H1 (cell line): ENCODE measurements at regions not wholly inside any gene's neighbourhood (a gene's known extent, or its start where the extent isn't known, plus 50 kb on each side); places are given as distances from the start of the nearest gene placed in this dataset.

Source experiments
- CTCF ChIA-PET: fragments of 300-600 bp; sonication (Branson Sonifier 250); formaldehyde crosslinking; loops from one replicate; lab custom pipeline; 2021; ENCODE audit not compliant: partially characterized antibody; lab: Charles Lee
- POLR2A ChIA-PET: fragments of 300-600 bp; sonication (Branson Sonifier 250); formaldehyde crosslinking; loops from one replicate; lab custom pipeline; 2021; ENCODE audit warnings: inconsistent platforms; ENCODE audit not compliant: partially characterized antibody; lab: Charles Lee
- DNase-seq, 2 experiments: peaks; one replicate each; pipeline versions ENCODE4 v3.0.0 to v3.0.0-alpha.2; 2010 to 2022; ENCODE audit warnings: low spot score in 2 of 2, low read depth in 1 of 2, mixed read lengths in 1 of 2
- FAIRE-seq: peaks from 2 replicates; lab custom pipeline; 2011; peaks lifted over from hg19 to GRCh38; lab: Jason Lieb, UNC
- H2AFZ ChIP-seq: 2 replicates; pipeline ENCODE4 v1.8.1; 2012; ENCODE audit warnings: low read length, inconsistent platforms
- H2AK5ac ChIP-seq: 2 replicates; pipeline ENCODE4 v1.6.1; 2013; ENCODE audit warnings: low read depth, low read length
- H2BK120ac ChIP-seq: replicated peaks from 2 replicates; pipeline ENCODE3; 2013; ENCODE audit warnings: low read depth, low read length, inconsistent platforms
- H2BK12ac ChIP-seq: 2 replicates; pipeline ENCODE4 v1.6.1; 2013; ENCODE audit warnings: low read depth, low read length
- H2BK15ac ChIP-seq: 2 replicates; pipeline ENCODE4 v1.6.1; 2013; ENCODE audit warnings: low read length
- H2BK20ac ChIP-seq: 2 replicates; pipeline ENCODE4 v1.6.1; 2013; ENCODE audit warnings: low read length
- H2BK5ac ChIP-seq: 2 replicates; pipeline ENCODE4 v1.6.1; 2013; ENCODE audit warnings: low read depth, low read length
- H3K14ac ChIP-seq: 2 replicates; pipeline ENCODE4 v1.6.1; 2013; ENCODE audit warnings: inconsistent platforms; ENCODE audit not compliant: insufficient read length
- H3K18ac ChIP-seq: 2 replicates; pipeline ENCODE4 v1.6.1; 2013; ENCODE audit warnings: low read length; ENCODE audit errors: extremely low read depth
- H3K23ac ChIP-seq: 2 replicates; pipeline ENCODE4 v1.6.1; 2013; ENCODE audit warnings: inconsistent platforms; ENCODE audit not compliant: insufficient read length
- H3K23me2 ChIP-seq: 2 replicates; pipeline ENCODE4 v1.6.1; 2013; ENCODE audit warnings: low read depth, low read length
- H3K27ac ChIP-seq: 2 replicates; pipeline ENCODE4 v1.6.1; 2011; ENCODE audit warnings: low read depth, low read length, inconsistent platforms
- H3K27me3 ChIP-seq, 4 experiments: replicated peaks in 1 of 4; 1 replicate in 1 of 4; 2 replicates in 3 of 4; pipeline versions ENCODE4 v1.6.1 to v1.8.1; 2011 to 2013; ENCODE audit warnings: low read length in 3 of 4, mild to moderate bottlenecking in 3 of 4, inconsistent platforms in 2 of 4, mixed read lengths in 2 of 4, moderate library complexity in 1 of 4; ENCODE audit not compliant: control insufficient read depth in 3 of 4, insufficient read depth in 3 of 4; ENCODE audit errors: extremely low read depth in 1 of 4
- H3K36me3 ChIP-seq, 4 experiments: 2 replicates each; pipeline versions ENCODE4 v1.6.1 to v1.8.1; 2011 to 2013; ENCODE audit warnings: mild to moderate bottlenecking in 4 of 4, low read length in 3 of 4, moderate library complexity in 2 of 4, control low read depth in 1 of 4, inconsistent platforms in 1 of 4; ENCODE audit not compliant: insufficient read depth in 4 of 4, control insufficient read depth in 2 of 4
- H3K4ac ChIP-seq: replicated peaks from 2 replicates; pipeline ENCODE3; 2013; ENCODE audit warnings: low read length, low read depth, mixed read lengths, inconsistent platforms; ENCODE audit not compliant: insufficient read length
- H3K4me1 ChIP-seq, 4 experiments: replicated peaks in 1 of 4; 1 replicate in 1 of 4; 2 replicates in 3 of 4; pipeline versions ENCODE4 v1.6.1 to v1.8.1; 2011 to 2013; ENCODE audit warnings: low read length in 3 of 4, inconsistent platforms in 2 of 4, mixed read lengths in 1 of 4; ENCODE audit not compliant: insufficient read depth in 4 of 4, control insufficient read depth in 3 of 4
- H3K4me2 ChIP-seq, 2 experiments: 2 replicates each; pipeline versions ENCODE4 v1.6.1 to v1.8.1; 2011 to 2013; ENCODE audit warnings: low read depth in 2 of 2, low read length in 2 of 2, control low read depth in 1 of 2, inconsistent platforms in 1 of 2, mild to moderate bottlenecking in 1 of 2; ENCODE audit not compliant: insufficient read depth in 1 of 2
- H3K4me3 ChIP-seq, 4 experiments: fragments of 200-600, 300-600 bp in 1 of 4; sonication (generic), shearing (Covaris generic), sonication (Bioruptor Twin) in 1 of 4; 2 replicates each; pipeline versions ENCODE4 v1.5.1 to v1.8.1; 2011 to 2016; ENCODE audit warnings: low read length in 4 of 4, low read depth in 3 of 4, control low read depth in 2 of 4, inconsistent platforms in 2 of 4, mild to moderate bottlenecking in 2 of 4, mixed read lengths in 1 of 4, moderate library complexity in 1 of 4; ENCODE audit not compliant: insufficient read depth in 2 of 4; ENCODE audit errors: extremely low read depth in 1 of 4
- H3K56ac ChIP-seq: replicated peaks from 2 replicates; pipeline ENCODE3; 2013; ENCODE audit warnings: low read depth, mild to moderate bottlenecking, mixed read lengths, low read length, inconsistent platforms; ENCODE audit not compliant: insufficient read length
- H3K79me1 ChIP-seq: 2 replicates; pipeline ENCODE4 v1.6.1; 2013; ENCODE audit warnings: low read depth, low read length, control low read depth
- H3K79me2 ChIP-seq, 2 experiments: 2 replicates each; pipeline versions ENCODE4 v1.6.1 to v1.8.1; 2012 to 2013; ENCODE audit warnings: low read length in 2 of 2, mild to moderate bottlenecking in 2 of 2, inconsistent platforms in 1 of 2; ENCODE audit not compliant: insufficient read depth in 2 of 2, control insufficient read depth in 1 of 2
- H3K9ac ChIP-seq, 4 experiments: replicated peaks in 1 of 4; 1 replicate in 1 of 4; 2 replicates in 3 of 4; pipeline versions ENCODE4 v1.6.1 to v1.8.1; 2011 to 2013; ENCODE audit warnings: low read depth in 3 of 4, low read length in 3 of 4, control low read depth in 2 of 4, mild to moderate bottlenecking in 2 of 4, moderate library complexity in 2 of 4, inconsistent platforms in 1 of 4; ENCODE audit errors: extremely low read depth in 1 of 4
- H3K9me3 ChIP-seq, 2 experiments: 2 replicates each; pipeline versions ENCODE4 v1.6.1 to v1.8.1; 2012 to 2013; ENCODE audit warnings: mild to moderate bottlenecking in 2 of 2, moderate library complexity in 2 of 2, control low read depth in 1 of 2, inconsistent platforms in 1 of 2, low read depth in 1 of 2, low read length in 1 of 2, mixed read lengths in 1 of 2; ENCODE audit not compliant: insufficient read depth in 2 of 2
- H4K20me1 ChIP-seq, 2 experiments: replicated peaks in 1 of 2; 2 replicates each; pipeline versions ENCODE3 to v1.8.1; 2011 to 2013; ENCODE audit warnings: inconsistent platforms in 2 of 2, low read length in 2 of 2, mild to moderate bottlenecking in 1 of 2; ENCODE audit not compliant: insufficient read depth in 2 of 2, control insufficient read depth in 1 of 2
- H4K5ac ChIP-seq: 2 replicates; pipeline ENCODE4 v1.6.1; 2013; ENCODE audit warnings: low read length, low read depth, mixed read lengths, inconsistent platforms; ENCODE audit not compliant: insufficient read length
- H4K8ac ChIP-seq: 2 replicates; pipeline ENCODE4 v1.8.0; 2013; ENCODE audit warnings: mild to moderate bottlenecking, moderate library complexity, low read length, inconsistent platforms; ENCODE audit not compliant: insufficient read depth; ENCODE audit errors: extremely low read depth
- H4K91ac ChIP-seq: replicated peaks from 2 replicates; pipeline ENCODE3; 2013; ENCODE audit warnings: low read length, mixed read lengths, inconsistent platforms; ENCODE audit not compliant: insufficient read length
- EP300 ChIP-seq, 2 experiments: IDR thresholded peaks; 1 replicate in 1 of 2; 2 replicates in 1 of 2; pipeline ENCODE4 v1.6.1; 2011 to 2012; ENCODE audit warnings: low read depth in 2 of 2, low read length in 2 of 2, mild to moderate bottlenecking in 2 of 2, borderline replicate concordance in 1 of 2, inconsistent platforms in 1 of 2, moderate library complexity in 1 of 2
- EZH2 ChIP-seq: fragments of 200-600 bp; sonication (generic); IDR thresholded peaks from 2 replicates; pipeline ENCODE4 v1.7.1; 2012; ENCODE audit warnings: low read depth, mild to moderate bottlenecking, moderate library complexity, low read length, inconsistent platforms; ENCODE audit not compliant: severe bottlenecking
- FOSL1 ChIP-seq: IDR thresholded peaks from 2 replicates; pipeline ENCODE4 v1.6.1; 2011; ENCODE audit warnings: mild to moderate bottlenecking, low read depth, low read length, moderate library complexity; ENCODE audit not compliant: insufficient read depth
- GABPA ChIP-seq: IDR thresholded peaks from 2 replicates; pipeline ENCODE4 v1.6.1; 2011; ENCODE audit warnings: mild to moderate bottlenecking, low read length, moderate library complexity, borderline replicate concordance; ENCODE audit not compliant: insufficient read depth
- JUND ChIP-seq: IDR thresholded peaks from 2 replicates; pipeline ENCODE4 v1.6.1; 2011; ENCODE audit warnings: mild to moderate bottlenecking, improper control_type of control experiment, low read length
- KDM1A ChIP-seq: fragments of 200-600, 300-600 bp; sonication (generic); IDR thresholded peaks from 2 replicates; pipeline ENCODE4 v1.7.1; 2016; ENCODE audit warnings: mild to moderate bottlenecking, low read length, borderline replicate concordance
- RNF2 ChIP-seq: fragments of 200-900, 300-1000 bp; sonication (generic); IDR thresholded peaks from 2 replicates; pipeline ENCODE4 v1.7.1; 2016; ENCODE audit warnings: borderline replicate concordance, low read depth, mild to moderate bottlenecking, antibody characterized with exemption, low read length; ENCODE audit not compliant: poor library complexity, severe bottlenecking; ENCODE audit errors: missing control alignments
- SIN3A ChIP-seq, 2 experiments: IDR thresholded peaks in 1 of 2; conservative IDR thresholded peaks in 1 of 2; 2 replicates each; pipeline ENCODE4 v1.6.1; 2011 to 2012; ENCODE audit warnings: low read length in 2 of 2, improper control_type of control experiment in 1 of 2, low read depth in 1 of 2, mild to moderate bottlenecking in 1 of 2
- SP4 ChIP-seq: IDR thresholded peaks from 2 replicates; pipeline ENCODE4 v1.6.1; 2012; ENCODE audit warnings: low read length, inconsistent platforms
- TAF1 ChIP-seq: IDR thresholded peaks from 2 replicates; pipeline ENCODE4 v1.6.1; 2011; ENCODE audit warnings: mild to moderate bottlenecking, low read depth, low read length
- TCF12 ChIP-seq: IDR thresholded peaks from 2 replicates; pipeline ENCODE4 v1.6.1; 2011; ENCODE audit warnings: low read depth, mild to moderate bottlenecking, low read length
- USF2 ChIP-seq: IDR thresholded peaks from 2 replicates; pipeline ENCODE4 v1.6.1; 2011; ENCODE audit warnings: low read length, improper control_type of control experiment
- ZNF274 ChIP-seq: IDR thresholded peaks from 2 replicates; pipeline ENCODE4 v1.7.0; 2012; ENCODE audit warnings: low read length, borderline replicate concordance; ENCODE audit errors: extremely low read depth
- WGBS, 2 experiments: shearing (Covaris generic) in 1 of 2; methylation state at CpG; one replicate each; pipeline versions ENCODE4 v1.1.6 to v1.1.7; 2013 to 2015; ENCODE audit warnings: low lambda C conversion rate in 2 of 2, mixed read lengths in 2 of 2, inconsistent platforms in 1 of 2, low coverage in 1 of 2, missing lambda C conversion rate in 1 of 2; ENCODE audit not compliant: insufficient replicate concordance in 2 of 2, insufficient coverage in 1 of 2, insufficient read length in 1 of 2; ENCODE audit errors: extremely low coverage in 1 of 2, missing lambda C conversion rate in 1 of 2; 5-methylcytosine and 5-hydroxymethylcytosine counted together

GRCh38 chr6:121967631-121968030 lies 431.8 kb upstream of the HSF2 start:
- Histone ChIP-seq H3K79me2 (no peaks in the 10 kb centered on the region), H3K4me1 (no peaks in the 10 kb centered on the region), H2BK20ac (no peak overlapping the region), H4K91ac (no peak overlapping the region), H3K27me3 (no peaks in the 10 kb centered on the region), H3K36me3 (no peaks in the 10 kb centered on the region), H2BK12ac (no peak overlapping the region), H3K23me2 (no peaks in the 10 kb centered on the region), H3K9ac (no peak overlapping the region), H3K23ac (no peak overlapping the region), H2AK5ac (no peak overlapping the region), H2BK5ac (no peak overlapping the region), H4K20me1 (no peaks in the 10 kb centered on the region), H3K18ac (no peak overlapping the region), H3K4me3 (no peak overlapping the region), H3K4ac (no peak overlapping the region), H3K4me2 (no peak overlapping the region), H3K56ac (no peak overlapping the region), H3K27ac (no peak overlapping the region), H3K9me3 (no peaks in the 10 kb centered on the region), H2BK120ac (no peak overlapping the region), H2BK15ac (no peak overlapping the region), H4K8ac (no peak overlapping the region), H3K14ac (no peak overlapping the region), H4K5ac (no peak overlapping the region), H2AFZ (no peak overlapping the region), H3K79me1 (no peaks in the 10 kb centered on the region)
- DNase-seq: no peak
- FAIRE-seq: no peak
- ChIA-PET POLR2A (no interaction called here), CTCF (no interaction called here)
- WGBS, 2 experiments: 93% methylated on average over 2 of the region's 2 CpGs; no CpG with 5 or more reads in 1 of the 2 experiments
- no peak for TF ChIP-seq RNF2
- no peak for TF ChIP-seq GABPA
- no peak for TF ChIP-seq ZNF274
- TF ChIP-seq EZH2: no peak
- no peak for TF ChIP-seq TAF1
- no peak for TF ChIP-seq SP4
- TF ChIP-seq SIN3A (conservative IDR thresholded peaks at IDR 0.05 in 1 of 2, IDR thresholded peaks at IDR 0.05 in 1 of 2; ENCODE audit: low read depth in 1 of 2, low read length in 2 of 2): no peak
- no peak for TF ChIP-seq TCF12
- TF ChIP-seq JUND: no peak
- TF ChIP-seq KDM1A: no peak
- TF ChIP-seq USF2: no peak
- no peak for TF ChIP-seq EP300 (IDR thresholded peaks at IDR 0.05; ENCODE audit: borderline replicate concordance in 1 of 2, low read depth in 2 of 2, low read length in 2 of 2)
- no peak for TF ChIP-seq FOSL1
